Activated CD8-positive, alpha-beta memory T cell treated with anti-CD3 and anti-CD28 coated beads, Interleukin-2, amount 10 ng/mL, durations not matched to agents 7 days and 5 days (primary cell): ENCODE measurements at regions not wholly inside any gene's neighbourhood (a gene's known extent, or its start where the extent isn't known, plus 50 kb on each side); places are given as distances from the start of the nearest gene placed in this dataset.
"Not testable (repeated sequence)": the region's sequence is repeated elsewhere in the genome, so short reads cannot be mapped to it uniquely, and the experiment has no call there.

Source experiments
- ATAC-seq: fragments of 150-1000 bp; cut with Tn5 transposase; one replicate; pipeline ENCODE4 v1.10.0; 2021; ENCODE audit warnings: moderate library complexity
- CTCF ChIA-PET: fragments of 350-600 bp; sonication (Branson Sonifier 250); formaldehyde crosslinking; loops from one replicate; lab custom pipeline; 2021; ENCODE audit warnings: antibody characterized with exemption; lab: Charles Lee
- DNase-seq: peaks from one replicate; pipeline ENCODE4 v3.0.0-alpha.2; 2020
- H3K27ac Mint-ChIP-seq: one replicate; pipeline ENCODE4 v1.8.0; 2021; ENCODE audit warnings: mild to moderate bottlenecking, mixed read lengths
- H3K27me3 Mint-ChIP-seq: one replicate; pipeline ENCODE4 v1.8.0; 2021; ENCODE audit warnings: mixed read lengths
- H3K36me3 Mint-ChIP-seq: one replicate; pipeline ENCODE4 v1.8.0; 2021; ENCODE audit warnings: mild to moderate bottlenecking, mixed read lengths
- H3K4me1 Mint-ChIP-seq: one replicate; pipeline ENCODE4 v1.8.0; 2021; ENCODE audit warnings: mixed read lengths
- H3K4me3 Mint-ChIP-seq: one replicate; pipeline ENCODE4 v1.8.0; 2021; ENCODE audit warnings: mild to moderate bottlenecking, moderate library complexity, mixed read lengths
- H3K9me3 Mint-ChIP-seq: one replicate; pipeline ENCODE4 v1.8.0; 2022; ENCODE audit warnings: low read depth, mixed read lengths

GRCh38 chr11:67807896-67808295 lies 133.5 kb upstream of the ALDH3B2 start:
- CTCF ChIA-PET, H3K27ac Mint-ChIP-seq, H3K36me3 Mint-ChIP-seq, H3K4me3 Mint-ChIP-seq, H3K9me3 Mint-ChIP-seq, DNase-seq, ATAC-seq: not testable (repeated sequence)
- H3K4me1 Mint-ChIP-seq, result peaks cover 13% of the 10 kb centered on the region
- H3K27me3 Mint-ChIP-seq, result peaks cover 32% of the 10 kb centered on the region

GRCh38 chr11:67806728-67807235 lies 132.4 kb upstream of the ALDH3B2 start:
- peaks cover 13% of the 10 kb centered on the region for H3K4me1 Mint-ChIP-seq
- H3K4me3 Mint-ChIP-seq, result peak overlapping the region; percentile 87
- H3K27ac Mint-ChIP-seq, DNase-seq, ATAC-seq, H3K36me3 Mint-ChIP-seq, H3K9me3 Mint-ChIP-seq, CTCF ChIA-PET: not testable (repeated sequence)
- peaks cover 22% of the 10 kb centered on the region for H3K27me3 Mint-ChIP-seq

GRCh38 chr11:67806183-67806582 lies 131.8 kb upstream of the ALDH3B2 start:
- H3K9me3 Mint-ChIP-seq, H3K36me3 Mint-ChIP-seq, H3K27ac Mint-ChIP-seq, DNase-seq, ATAC-seq: not testable (repeated sequence)
- Mint-ChIP-seq H3K27me3 (peaks cover 19% of the 10 kb centered on the region), H3K4me1 (peaks cover 13% of the 10 kb centered on the region), H3K4me3 (peak overlapping the region; percentile 87)
- CTCF ChIA-PET, result interaction anchor here (1.0 kb wide), 1 partner anchor 150 kb away, joined by 3 read pairs; no protein-coding TSS in a partner anchor

GRCh38 chr11:67805253-67806126 lies 131.1 kb upstream of the ALDH3B2 start:
- peak overlapping the region; percentile 98 for H3K27ac Mint-ChIP-seq
- CTCF ChIA-PET, result interaction anchor here (0.6 to 1.0 kb wide), 2 partner anchors 151 to 943 kb away, joined by 3 read pairs; no protein-coding TSS in a partner anchor
- H3K36me3 Mint-ChIP-seq, result not testable (repeated sequence)

DNA sequence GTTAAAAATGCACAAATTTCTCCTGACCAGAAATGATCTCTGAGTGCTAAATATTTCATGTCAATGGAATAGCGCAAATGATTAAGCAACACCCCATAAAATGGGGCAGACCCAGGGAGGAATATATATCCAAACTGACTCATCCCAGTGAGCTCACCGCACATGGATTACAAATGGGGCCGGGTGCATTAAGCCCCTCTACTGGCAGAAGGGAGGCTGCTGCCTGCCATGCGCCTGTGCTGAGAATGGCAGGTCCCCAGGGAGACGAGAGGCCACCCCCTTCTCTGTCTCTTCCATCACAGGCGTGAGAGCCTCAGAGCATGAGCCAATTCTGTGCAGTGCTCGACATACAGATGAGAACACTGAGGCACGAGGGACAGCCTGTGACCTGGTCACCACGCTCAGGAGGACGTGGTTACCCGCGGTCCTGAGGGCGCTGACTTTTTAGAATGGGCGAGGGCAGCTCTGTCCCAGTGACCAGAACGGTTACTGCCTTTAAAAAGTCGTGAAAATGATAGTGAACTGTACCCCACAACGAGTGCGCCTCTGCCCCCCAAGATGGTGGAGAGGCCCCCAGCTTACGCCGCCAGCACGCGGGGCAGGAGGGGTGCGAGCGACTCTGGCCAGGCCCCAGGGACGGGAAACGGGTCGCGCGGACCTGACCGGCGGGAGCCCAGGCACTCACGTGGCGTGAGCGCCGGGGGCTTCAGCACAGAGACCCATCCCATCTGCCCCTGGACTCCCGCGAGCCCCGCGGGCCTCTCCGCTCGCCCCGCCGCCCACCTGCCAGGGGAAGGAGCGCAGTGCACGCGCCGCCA lies 130.2 kb upstream of the ALDH3B2 start:
- CTCF ChIA-PET, H3K36me3 Mint-ChIP-seq, DNase-seq, H3K9me3 Mint-ChIP-seq: not testable (repeated sequence)
- Mint-ChIP-seq H3K4me1 (peaks cover 14% of the 10 kb centered on the region), H3K27ac (peak overlapping the region; percentile 76), H3K27me3 (peaks cover 17% of the 10 kb centered on the region), H3K4me3 (peak overlapping the region; percentile 87)
- ATAC-seq, result peak; percentile 9

More at GRCh38 chr11:67805253-67806126, 131.1 kb upstream of the ALDH3B2 start:
- peaks cover 13% of the 10 kb centered on the region for H3K4me1 Mint-ChIP-seq
- H3K9me3 Mint-ChIP-seq, result not testable (repeated sequence)
- peak overlapping the region; percentile 87 for H3K4me3 Mint-ChIP-seq
- DNase-seq, result peak; percentile 99
- peaks cover 17% of the 10 kb centered on the region for H3K27me3 Mint-ChIP-seq
- peak; percentile 99 for ATAC-seq

DNA sequence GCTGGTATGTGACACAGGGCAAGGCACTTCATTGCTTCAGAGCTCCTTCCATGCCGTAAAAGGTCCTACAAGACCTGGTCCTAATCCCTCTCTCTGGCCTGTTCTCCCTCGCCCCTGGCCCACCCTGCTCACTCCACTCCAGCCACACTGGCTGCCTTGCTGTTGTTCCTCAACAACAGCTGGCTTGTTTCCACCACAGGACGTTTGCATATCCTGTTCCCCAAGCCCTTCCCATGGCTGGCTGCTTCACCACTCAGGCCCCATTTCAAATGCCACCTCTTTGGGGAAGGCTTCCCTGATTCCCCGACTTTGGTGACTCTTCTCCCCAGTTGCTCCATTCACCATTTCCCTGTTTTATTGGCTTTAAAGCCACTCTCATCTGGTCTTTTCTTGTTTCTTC lies 129.1 kb upstream of the ALDH3B2 start:
- H3K9me3 Mint-ChIP-seq, CTCF ChIA-PET, H3K36me3 Mint-ChIP-seq, ATAC-seq, H3K4me3 Mint-ChIP-seq, DNase-seq: not testable (repeated sequence)
- Mint-ChIP-seq H3K27me3 (peaks cover 16% of the 10 kb centered on the region), H3K27ac (peak overlapping the region; percentile 33), H3K4me1 (peaks cover 15% of the 10 kb centered on the region)

DNA sequence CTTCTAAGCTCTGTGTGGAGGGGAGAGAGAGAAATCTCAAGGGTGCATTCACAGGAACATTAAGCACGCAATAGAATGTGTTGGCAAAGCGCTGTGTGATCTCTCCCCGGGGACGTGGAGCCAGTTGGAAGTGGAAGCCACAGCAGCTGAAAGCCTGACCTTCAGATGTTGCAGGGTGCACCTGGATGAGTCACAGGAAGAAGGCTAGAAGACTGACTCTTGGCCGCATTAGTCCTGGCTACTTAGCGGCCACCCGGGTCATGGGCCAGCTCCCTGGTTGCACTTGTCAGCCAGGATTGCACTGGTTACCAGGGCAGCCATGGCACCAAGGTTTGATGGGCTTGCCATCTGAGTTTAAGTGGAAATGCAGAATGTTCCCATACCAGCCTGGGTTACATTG lies 128.6 kb upstream of the ALDH3B2 start:
- DNase-seq, H3K4me3 Mint-ChIP-seq, H3K27ac Mint-ChIP-seq, CTCF ChIA-PET, H3K36me3 Mint-ChIP-seq, H3K9me3 Mint-ChIP-seq, ATAC-seq: not testable (repeated sequence)
- Mint-ChIP-seq H3K4me1 (peaks cover 15% of the 10 kb centered on the region), H3K27me3 (peaks cover 11% of the 10 kb centered on the region)

- ATAC-seq, H3K27me3 Mint-ChIP-seq, H3K9me3 Mint-ChIP-seq, DNase-seq, CTCF ChIA-PET, H3K4me3 Mint-ChIP-seq, H3K36me3 Mint-ChIP-seq: not testable (repeated sequence)
- peak overlapping the region; percentile 22 for H3K27ac Mint-ChIP-seq
- H3K4me1 Mint-ChIP-seq, result peaks cover 15% of the 10 kb centered on the region
Observed at GRCh38 chr11:67802623-67803022, 128.2 kb upstream of the ALDH3B2 start.

GRCh38 chr11:67801397-67801796 lies 127.0 kb upstream of the ALDH3B2 start:
- not testable (repeated sequence) for H3K36me3 Mint-ChIP-seq, H3K27ac Mint-ChIP-seq, ATAC-seq, H3K9me3 Mint-ChIP-seq, DNase-seq, H3K4me3 Mint-ChIP-seq, H3K27me3 Mint-ChIP-seq
- H3K4me1 Mint-ChIP-seq, result peaks cover 14% of the 10 kb centered on the region
- CTCF ChIA-PET, result interaction anchor here (1.0 kb wide), 1 partner anchor 172 kb away, joined by 3 read pairs; the partner anchor contains the start of gene NUDT8

DNA sequence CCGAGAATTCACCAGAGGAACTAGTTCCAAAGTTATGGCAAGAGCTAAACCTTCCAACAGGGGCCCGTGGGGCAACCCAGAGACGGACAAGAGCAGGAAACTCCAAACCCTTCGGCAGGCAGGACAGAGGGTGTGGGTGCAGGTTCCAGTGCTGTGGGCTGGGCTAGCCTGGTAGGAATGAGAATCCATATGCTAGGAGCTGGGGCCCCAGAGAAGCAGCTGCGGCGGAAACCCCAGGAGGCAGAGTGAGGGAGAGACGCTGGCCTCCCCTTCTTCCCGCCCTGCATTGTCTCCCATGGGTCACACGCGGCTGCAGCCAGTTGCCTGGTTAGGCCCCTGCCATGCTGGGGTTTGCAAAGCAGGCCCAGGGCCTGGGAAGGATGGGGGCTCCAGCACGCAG lies 126.2 kb upstream of the ALDH3B2 start:
- not testable (repeated sequence) for H3K9me3 Mint-ChIP-seq, H3K27me3 Mint-ChIP-seq, H3K4me3 Mint-ChIP-seq, DNase-seq, H3K36me3 Mint-ChIP-seq, H3K27ac Mint-ChIP-seq, ATAC-seq
- CTCF ChIA-PET, result interaction anchor here (1.0 kb wide), 1 partner anchor 171 kb away, joined by 3 read pairs; the partner anchor contains the start of gene NUDT8
- peaks cover 12% of the 10 kb centered on the region for H3K4me1 Mint-ChIP-seq

- DNase-seq, H3K27me3 Mint-ChIP-seq, H3K36me3 Mint-ChIP-seq, H3K9me3 Mint-ChIP-seq, H3K4me3 Mint-ChIP-seq, CTCF ChIA-PET, ATAC-seq: not testable (repeated sequence)
- H3K4me1 Mint-ChIP-seq, result peaks cover 12% of the 10 kb centered on the region
- peak overlapping the region; percentile 5 for H3K27ac Mint-ChIP-seq
Observed at GRCh38 chr11:67799808-67800207, 125.4 kb upstream of the ALDH3B2 start.

- ATAC-seq, H3K9me3 Mint-ChIP-seq, DNase-seq, H3K4me3 Mint-ChIP-seq, H3K27me3 Mint-ChIP-seq, H3K27ac Mint-ChIP-seq, H3K36me3 Mint-ChIP-seq, H3K4me1 Mint-ChIP-seq, CTCF ChIA-PET: not testable (repeated sequence)
Observed at GRCh38 chr11:67797726-67798521, 123.5 kb upstream of the ALDH3B2 start.
